ENCODE measurements at regions not wholly inside any gene's neighbourhood (a gene's known extent, or its start where the extent isn't known, plus 50 kb on each side); places are given as distances from the start of the nearest gene placed in this dataset.

DNA sequence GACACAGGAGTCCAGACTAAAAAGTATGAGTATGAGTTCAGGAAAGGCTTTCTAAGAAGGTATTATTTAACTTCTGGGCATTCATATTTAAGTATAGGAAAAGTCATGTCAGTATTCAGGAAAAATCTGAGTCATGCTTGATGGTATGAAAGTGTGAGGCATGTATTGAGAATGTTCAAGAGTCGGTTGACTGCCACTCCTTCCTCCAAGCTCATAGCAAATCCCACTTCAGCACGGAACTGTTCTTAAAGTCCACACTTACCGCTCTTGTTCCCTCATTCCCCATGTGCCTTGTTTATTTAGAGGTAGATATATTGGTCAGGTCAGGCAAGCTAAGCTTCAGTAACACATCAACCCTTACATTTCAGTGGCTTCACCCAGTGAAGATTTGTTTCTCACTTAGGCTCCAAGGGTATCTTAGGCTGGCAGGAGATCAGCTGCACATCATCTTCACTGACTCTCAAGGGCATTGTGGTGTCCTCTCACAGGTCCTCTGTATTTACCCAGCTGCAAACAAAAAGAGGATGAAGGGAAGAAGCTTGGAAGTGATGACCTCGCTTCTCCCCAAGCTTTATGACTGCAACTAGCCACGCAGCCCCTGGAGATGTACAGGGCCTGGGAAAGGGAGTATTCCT is 1189.2 kb downstream of the EFNB2 start:
- TF ChIP-seq JUNB (IDR thresholded peaks at IDR 0.05; ENCODE audit: unreplicated experiment) (no peak), EZH2 (IDR thresholded peaks at IDR 0.05; ENCODE audit: low read depth, unreplicated experiment) (no peak), ZNF331 (CRISPR knock-in tag; IDR thresholded peaks at IDR 0.05; ENCODE audit: low read depth) (no peak), POLR2AphosphoS5 (IDR thresholded peaks at IDR 0.05; ENCODE audit: low read depth) (no peak)
- TF ChIP-seq, protein P1, sequence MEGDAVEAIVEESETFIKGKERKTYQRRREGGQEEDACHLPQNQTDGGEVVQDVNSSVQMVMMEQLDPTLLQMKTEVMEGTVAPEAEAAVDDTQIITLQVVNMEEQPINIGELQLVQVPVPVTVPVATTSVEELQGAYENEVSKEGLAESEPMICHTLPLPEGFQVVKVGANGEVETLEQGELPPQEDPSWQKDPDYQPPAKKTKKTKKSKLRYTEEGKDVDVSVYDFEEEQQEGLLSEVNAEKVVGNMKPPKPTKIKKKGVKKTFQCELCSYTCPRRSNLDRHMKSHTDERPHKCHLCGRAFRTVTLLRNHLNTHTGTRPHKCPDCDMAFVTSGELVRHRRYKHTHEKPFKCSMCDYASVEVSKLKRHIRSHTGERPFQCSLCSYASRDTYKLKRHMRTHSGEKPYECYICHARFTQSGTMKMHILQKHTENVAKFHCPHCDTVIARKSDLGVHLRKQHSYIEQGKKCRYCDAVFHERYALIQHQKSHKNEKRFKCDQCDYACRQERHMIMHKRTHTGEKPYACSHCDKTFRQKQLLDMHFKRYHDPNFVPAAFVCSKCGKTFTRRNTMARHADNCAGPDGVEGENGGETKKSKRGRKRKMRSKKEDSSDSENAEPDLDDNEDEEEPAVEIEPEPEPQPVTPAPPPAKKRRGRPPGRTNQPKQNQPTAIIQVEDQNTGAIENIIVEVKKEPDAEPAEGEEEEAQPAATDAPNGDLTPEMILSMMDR (conservative IDR thresholded peaks at IDR 0.05; ENCODE audit: low read depth in 2 of 2), result no peak
- TF ChIP-seq, protein P2, sequence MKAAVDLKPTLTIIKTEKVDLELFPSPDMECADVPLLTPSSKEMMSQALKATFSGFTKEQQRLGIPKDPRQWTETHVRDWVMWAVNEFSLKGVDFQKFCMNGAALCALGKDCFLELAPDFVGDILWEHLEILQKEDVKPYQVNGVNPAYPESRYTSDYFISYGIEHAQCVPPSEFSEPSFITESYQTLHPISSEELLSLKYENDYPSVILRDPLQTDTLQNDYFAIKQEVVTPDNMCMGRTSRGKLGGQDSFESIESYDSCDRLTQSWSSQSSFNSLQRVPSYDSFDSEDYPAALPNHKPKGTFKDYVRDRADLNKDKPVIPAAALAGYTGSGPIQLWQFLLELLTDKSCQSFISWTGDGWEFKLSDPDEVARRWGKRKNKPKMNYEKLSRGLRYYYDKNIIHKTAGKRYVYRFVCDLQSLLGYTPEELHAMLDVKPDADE (IDR thresholded peaks at IDR 0.05), result no peak

All from GM23338 (cell line).